GM18508 (cell line): ENCODE measurements at regions not wholly inside any gene's neighbourhood (a gene's known extent, or its start where the extent isn't known, plus 50 kb on each side); places are given as distances from the start of the nearest gene placed in this dataset.

Experiments
- ATAC-seq: cut with Tn5 transposase; IDR thresholded peaks from one replicate; pipeline ENCODE4 v1.9.1; 2021; ENCODE audit warnings: moderate number of reproducible peaks; ENCODE audit not compliant: insufficient read depth, unreplicated experiment

DNA sequence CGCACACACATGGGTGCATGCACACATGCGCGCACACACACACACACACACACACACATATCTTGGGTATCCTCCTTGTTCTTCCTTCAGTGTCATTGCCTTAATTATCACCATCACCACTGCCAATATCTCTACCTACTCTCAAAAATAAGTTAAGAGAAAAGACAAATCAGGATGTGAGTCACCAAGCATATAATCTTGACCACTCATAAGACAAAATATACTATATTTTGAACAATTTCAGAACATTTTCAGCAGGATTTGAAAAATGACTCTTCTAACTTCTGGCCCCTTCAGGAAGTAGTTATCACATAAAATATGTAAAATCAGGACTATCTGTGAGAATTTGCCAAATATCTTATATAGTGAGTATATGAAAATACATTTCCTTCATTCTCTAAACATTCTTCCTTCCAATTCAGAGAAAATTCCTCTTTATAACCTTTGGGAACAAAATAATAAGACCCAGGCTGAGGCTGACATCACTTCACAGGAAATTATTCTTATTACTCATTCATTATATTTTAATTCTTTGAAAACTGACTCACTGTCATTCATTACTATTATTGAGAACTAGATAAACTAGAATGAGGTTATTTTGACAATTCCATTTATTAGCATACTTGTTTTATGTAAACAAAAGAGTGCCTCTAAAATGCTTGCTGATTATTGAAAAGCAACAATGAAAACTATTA, 772.0 kb upstream of the ACO1 start:
- no peak for ATAC-seq

DNA sequence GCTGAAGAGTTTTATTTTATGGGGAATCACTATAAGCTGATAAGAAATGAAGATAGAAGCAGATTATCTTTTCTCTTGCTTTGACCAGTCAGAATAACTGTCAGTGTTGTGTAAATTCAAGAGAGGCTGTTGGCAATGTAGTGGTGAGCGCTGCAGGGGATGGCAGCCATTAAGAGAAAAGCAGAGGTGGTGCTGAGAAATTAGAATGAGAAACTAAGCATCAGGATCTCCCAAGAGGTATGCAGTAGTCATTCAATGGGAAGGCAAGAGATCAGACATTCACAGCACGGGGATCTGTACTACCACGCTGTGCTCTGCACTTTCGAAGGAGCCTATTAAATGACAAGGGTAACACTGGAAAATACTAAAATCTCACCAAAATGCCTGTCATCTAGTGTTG, 768.5 kb upstream of the ACO1 start:
- ATAC-seq = no peak

DNA sequence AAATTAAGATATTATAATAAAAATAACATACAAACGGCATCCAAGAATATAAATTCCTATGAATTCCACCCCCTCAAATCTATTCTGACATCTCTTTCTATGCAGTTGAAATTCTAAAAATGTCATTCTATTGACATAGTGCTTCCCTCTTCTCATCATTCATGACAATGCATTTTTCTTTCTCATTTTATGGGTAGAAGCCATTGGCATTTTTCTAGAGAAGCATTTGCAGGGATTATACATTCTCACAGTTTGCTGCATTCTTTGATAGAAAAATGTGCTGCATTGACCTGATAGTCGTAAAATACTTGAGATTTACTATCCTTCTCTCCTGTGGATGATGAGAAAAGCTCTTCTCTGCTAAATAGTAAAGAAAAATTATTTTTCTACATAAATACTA, 760.9 kb upstream of the ACO1 start:
- ATAC-seq = no peak

- ATAC-seq = no peak
Measured at GRCh38 chr9:31629292-31629691, 755.2 kb upstream of the ACO1 start.

DNA sequence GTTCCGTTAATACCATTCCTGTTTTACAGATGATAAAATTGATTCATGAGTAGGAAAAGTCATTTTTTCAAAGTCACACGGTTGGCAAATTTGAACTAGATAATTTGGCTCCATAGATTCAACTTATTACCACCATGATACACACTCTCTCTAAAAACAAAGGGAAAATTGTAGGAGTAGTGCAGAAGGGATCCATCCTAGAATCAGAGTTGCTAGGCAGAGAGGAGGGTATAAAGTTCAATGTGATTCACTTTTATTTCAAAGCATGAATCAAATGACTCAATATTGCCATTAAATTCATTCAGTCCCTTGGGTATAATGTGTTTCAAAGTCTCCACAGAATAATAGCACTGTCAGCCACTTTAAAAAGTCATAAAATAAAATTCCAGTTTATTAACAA, 747.2 kb upstream of the ACO1 start:
- no peak for ATAC-seq

DNA sequence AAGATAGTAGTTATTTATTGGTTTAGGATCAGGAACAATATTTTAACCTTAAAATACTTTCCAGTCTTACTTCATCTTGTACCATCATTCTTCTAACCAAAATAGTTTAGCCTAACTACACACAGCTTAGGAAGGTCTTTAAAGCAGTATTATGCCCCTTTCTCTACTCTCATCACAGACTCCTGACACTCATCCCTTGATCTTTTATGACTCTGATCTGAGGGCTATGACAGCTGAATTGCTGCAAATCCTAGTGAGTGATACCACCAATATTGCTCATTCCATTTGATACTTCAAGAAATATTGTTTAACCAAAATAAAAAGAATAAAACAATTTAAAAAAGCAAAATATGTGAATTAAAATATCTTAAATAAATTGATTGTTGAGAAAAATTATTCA, 746.6 kb upstream of the ACO1 start:
- no peak for ATAC-seq

DNA sequence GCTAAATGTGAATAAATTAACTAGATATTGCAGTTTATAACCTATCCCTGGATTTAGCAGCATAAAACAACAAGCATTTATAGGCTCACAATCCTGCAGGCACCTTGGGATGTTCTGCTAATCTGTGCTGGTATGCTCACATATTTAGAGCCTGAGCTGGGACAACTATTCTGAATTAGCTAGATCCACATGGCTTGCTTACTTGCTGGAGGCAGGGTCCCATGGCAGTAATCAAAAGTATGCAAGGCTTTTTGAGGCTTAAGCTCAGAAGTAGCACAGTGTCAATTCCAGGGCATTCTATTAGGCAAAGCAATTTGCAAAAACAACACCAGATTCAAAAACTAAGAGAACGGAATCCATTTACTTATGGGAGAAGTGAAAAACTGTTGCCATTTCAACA, 745.0 kb upstream of the ACO1 start:
- ATAC-seq = no peak

DNA sequence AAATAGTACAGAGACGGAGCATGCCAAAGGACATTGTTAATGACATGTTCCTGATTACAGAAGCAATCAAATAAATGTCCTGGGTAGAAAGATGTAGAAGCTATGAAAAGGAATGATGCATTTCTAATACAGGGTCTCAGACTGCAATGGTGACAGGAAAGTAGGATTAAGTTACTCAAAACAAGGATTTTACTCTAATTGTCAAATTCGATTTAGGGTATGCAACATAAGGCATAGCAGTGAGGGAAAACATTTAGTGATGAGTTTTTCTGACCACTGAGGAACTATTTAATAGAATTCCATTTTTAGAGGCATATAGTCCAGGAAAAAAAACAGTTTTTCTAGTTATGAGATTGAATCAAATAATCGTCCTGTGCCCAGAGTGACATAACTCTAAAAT, 715.1 kb upstream of the ACO1 start:
- ATAC-seq = no peak

- no peak for ATAC-seq
Measured at GRCh38 chr9:31671011-31671410, 713.4 kb upstream of the ACO1 start.

- ATAC-seq = no peak
Measured at GRCh38 chr9:31674264-31674663, 710.2 kb upstream of the ACO1 start.

DNA sequence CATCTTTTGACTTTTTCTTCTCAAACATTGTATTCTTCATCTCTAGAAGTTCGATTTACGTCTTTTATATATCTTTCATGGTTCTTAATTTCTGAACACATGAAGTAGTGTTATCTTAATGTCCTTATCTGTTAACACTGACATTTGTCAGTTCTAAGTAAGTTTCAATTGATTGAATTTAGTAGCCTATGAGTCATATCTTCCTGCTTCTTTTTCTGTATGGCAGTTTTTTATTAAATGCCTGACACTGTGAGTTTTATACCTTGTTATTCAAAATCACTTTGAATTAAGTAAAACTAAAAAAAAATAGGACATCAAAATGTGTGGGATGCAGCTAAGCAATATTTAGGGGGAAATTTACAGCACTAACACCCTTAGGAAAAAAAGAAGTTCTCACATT, 707.0 kb upstream of the ACO1 start:
- no peak for ATAC-seq

DNA sequence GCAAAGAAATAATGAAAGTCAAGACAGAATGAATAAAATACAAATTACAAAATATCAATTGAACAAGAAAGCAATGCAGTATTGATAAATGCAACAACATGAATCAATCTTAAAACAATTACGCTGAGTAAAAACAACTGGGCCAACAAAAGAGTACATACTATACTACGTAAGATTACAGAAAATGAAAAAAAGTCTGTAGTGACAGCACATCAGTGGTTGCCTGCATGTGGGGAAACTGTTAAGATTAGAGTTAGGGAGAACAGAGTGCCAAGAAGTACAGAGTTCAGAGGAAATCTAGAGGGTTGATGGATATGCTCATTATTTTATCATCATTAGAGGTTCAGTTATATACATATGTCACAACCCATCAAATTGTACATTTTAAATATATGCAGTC, 706.6 kb upstream of the ACO1 start:
- no peak for ATAC-seq

GRCh38 chr9:31683116-31683515, 701.3 kb upstream of the ACO1 start:
- ATAC-seq = no peak

- no peak for ATAC-seq
Measured at GRCh38 chr9:31697956-31698355, 686.5 kb upstream of the ACO1 start.

- no peak for ATAC-seq
Measured at GRCh38 chr9:31699836-31700235, 684.6 kb upstream of the ACO1 start.

DNA sequence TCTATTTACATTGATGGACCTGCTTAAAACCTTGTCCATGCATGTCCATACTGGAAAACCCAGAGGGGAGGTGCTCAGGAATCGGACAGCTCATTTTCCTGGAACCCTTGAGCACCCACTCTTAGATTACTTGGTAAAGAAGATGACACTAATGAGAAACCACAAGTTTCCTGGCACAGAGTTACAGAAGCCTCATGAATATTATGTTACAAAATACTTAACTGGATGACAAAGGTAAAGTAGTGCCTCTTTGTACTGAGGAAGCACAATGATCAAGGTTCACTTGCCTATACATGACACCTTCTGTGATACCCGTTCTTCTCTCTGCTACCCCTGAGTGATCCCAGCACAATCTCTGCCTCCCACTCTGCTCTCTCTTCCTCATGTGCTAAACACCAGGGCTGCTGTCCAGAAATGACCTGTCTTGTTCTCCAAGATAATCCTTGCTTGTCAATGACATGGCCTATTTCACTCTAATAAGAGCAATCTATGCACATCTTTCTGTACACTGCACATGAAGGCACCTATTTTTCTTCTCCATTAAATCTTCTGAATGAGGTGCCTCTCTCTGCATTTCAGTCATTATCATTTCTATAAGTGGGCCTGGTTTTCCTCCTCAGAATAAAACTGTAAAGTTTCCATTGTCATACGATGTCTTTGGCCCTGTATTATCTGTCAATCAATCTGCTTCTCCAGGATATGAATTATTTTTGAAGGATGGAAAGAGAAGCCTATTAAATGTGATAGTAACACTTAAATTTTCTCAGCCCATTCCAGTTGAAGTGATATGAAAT, 684.0 kb upstream of the ACO1 start:
- no peak for ATAC-seq

DNA sequence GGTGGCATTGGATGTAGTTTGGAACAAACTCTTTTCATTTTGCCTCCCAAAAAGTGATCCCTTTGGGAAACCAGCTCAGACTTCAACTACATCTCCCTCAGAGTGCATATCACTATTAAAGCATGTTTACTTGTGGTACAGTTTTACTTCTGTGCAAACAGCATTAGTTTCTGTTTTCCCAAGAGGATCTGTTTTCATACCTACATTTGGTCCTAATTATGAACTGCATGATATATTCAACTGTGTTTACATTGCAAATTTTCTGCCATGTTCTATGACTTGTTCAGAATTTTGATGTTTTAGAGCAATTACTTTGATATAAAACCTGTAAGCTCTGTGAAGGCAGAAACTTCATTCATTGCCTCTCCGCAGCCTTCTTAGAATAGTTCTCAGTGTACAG, 681.5 kb upstream of the ACO1 start:
- ATAC-seq = no peak

- no peak for ATAC-seq
Measured at GRCh38 chr9:31715250-31715649, 669.2 kb upstream of the ACO1 start.

GRCh38 chr9:31719262-31719661, 665.2 kb upstream of the ACO1 start:
- no peak for ATAC-seq

DNA sequence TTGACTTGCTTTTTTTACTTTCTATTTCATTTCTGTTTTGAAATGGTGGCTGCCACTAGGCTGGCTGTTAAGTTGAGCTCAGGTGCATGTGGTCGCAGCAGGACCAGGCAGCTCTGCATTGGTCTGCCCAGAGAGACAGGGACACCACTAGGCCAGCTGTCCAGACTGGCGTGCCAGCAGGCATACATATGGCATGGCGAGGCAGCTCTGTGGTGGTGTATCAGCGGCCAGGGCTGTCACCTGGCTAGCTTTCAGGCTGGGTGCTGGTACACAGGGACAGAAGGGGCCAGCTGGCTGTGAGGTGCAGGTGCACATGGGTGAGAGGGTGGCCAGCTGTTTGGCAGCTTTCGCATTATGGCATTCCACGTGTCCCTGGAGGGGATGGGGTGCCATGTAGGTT, 654.0 kb upstream of the ACO1 start:
- no peak for ATAC-seq

GRCh38 chr9:31733166-31733565, 651.3 kb upstream of the ACO1 start:
- no peak for ATAC-seq

GRCh38 chr9:31736581-31737179, 647.8 kb upstream of the ACO1 start:
- no peak for ATAC-seq
